ENCODE measurements at regions not wholly inside any gene's neighbourhood (a gene's known extent, or its start where the extent isn't known, plus 50 kb on each side); places are given as distances from the start of the nearest gene placed in this dataset.
"Not testable (repeated sequence)": the region's sequence is repeated elsewhere in the genome, so short reads cannot be mapped to it uniquely, and the experiment has no call there.

DNA sequence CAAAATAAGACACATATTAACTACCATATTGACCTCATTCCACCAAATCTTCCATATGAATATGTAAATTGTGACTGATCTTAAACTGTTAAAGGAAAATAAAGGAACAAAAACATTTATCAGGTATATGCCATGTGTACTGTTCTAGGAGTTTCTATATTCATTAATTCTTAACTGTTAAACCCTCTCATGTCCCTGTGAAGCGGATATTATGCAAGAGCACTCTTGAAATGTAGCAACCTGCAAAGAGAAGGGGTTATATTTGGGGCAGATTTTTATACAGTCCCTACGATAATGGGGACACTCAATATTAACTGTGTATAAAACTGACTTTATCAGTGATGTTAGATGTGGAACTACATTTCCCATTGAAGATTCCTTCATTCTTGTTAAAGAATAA, 184.9 kb upstream of the OR13F1 start:
- ATAC-seq (ENCODE audit: low FRiP score) (no peak), DNase-seq (ENCODE audit: low spot score) (no peak)
- TF ChIP-seq, protein P1, sequence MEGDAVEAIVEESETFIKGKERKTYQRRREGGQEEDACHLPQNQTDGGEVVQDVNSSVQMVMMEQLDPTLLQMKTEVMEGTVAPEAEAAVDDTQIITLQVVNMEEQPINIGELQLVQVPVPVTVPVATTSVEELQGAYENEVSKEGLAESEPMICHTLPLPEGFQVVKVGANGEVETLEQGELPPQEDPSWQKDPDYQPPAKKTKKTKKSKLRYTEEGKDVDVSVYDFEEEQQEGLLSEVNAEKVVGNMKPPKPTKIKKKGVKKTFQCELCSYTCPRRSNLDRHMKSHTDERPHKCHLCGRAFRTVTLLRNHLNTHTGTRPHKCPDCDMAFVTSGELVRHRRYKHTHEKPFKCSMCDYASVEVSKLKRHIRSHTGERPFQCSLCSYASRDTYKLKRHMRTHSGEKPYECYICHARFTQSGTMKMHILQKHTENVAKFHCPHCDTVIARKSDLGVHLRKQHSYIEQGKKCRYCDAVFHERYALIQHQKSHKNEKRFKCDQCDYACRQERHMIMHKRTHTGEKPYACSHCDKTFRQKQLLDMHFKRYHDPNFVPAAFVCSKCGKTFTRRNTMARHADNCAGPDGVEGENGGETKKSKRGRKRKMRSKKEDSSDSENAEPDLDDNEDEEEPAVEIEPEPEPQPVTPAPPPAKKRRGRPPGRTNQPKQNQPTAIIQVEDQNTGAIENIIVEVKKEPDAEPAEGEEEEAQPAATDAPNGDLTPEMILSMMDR (IDR thresholded peaks at IDR 0.05): no peak

DNA sequence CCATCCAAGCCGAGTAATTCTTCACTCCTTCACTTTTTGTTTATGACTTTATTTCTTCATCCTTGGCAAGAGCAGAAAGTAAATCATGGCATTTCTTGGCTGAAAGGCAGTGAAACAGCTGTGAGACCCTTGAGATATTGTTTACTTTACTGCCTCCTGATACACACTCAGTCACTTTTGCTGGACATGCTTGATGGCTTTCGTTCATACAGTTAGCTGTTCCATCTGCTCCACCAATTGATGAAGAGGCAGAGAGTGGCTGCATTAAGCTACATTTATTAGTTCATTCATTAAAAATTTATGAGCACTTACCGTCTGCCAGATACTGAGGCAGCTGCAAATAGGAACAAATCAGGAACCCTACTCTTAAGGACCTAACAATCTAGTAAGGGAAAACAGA, 184.4 kb upstream of the OR13F1 start:
- ATAC-seq (ENCODE audit: low FRiP score) (no peak), DNase-seq (ENCODE audit: low spot score) (no peak)
- TF ChIP-seq, protein P1 (IDR thresholded peaks at IDR 0.05): no peak

DNA sequence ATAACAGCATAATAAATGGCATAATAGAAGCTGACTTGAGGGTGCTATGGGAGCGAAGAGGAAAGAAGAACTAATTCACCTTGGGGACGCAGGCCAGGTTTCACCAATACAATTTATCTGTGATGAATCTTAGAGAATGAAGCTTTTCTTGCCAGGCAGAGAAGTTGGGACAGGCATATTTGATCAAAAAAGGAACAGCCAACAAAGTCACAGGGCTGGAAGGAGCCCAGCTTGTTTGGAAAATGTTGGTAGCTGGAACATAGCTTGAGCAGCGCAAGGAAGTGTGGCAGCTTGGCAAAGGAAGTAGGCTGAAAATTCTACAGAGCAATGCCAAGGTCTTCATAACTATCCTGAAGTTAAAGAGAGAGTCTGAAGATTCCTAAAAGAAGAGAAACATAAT, 181.5 kb upstream of the OR13F1 start:
- no peak for DNase-seq (ENCODE audit: low spot score)
- ATAC-seq (ENCODE audit: low FRiP score): no peak
- TF ChIP-seq, protein P1 (IDR thresholded peaks at IDR 0.05): no peak

DNA sequence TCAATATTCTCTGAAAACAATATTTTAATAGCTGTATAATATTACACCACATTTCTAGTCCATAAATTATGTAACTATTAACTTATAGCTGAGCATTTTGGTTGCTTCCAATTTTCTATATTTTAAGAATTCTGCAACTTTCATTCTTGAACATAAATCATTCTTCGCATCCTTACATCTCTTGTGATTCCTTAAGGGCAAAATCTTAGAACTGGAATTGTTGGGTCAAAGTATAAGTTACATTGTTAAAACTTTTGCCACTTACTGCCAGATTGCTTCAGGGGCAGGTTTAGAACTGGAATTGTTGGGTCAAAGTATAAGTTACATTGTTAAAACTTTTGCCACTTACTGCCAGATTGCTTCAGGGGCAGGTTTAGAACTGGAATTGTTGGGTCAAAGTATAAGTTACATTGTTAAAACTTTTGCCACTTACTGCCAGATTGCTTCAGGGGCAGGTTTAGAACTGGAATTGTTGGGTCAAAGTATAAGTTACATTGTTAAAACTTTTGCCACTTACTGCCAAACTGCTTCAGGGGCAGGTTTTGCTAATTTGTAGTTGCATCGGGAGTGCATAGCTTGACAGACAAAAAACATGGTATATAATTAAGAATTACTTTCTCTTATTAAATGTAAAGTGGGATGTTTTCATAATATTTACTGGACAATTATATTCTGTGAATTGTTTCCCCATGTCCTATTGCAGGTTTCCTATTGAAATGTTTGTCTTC, 179.9 kb upstream of the OR13F1 start:
- ATAC-seq (ENCODE audit: low FRiP score); DNase-seq (ENCODE audit: low spot score): not testable (repeated sequence)

DNA sequence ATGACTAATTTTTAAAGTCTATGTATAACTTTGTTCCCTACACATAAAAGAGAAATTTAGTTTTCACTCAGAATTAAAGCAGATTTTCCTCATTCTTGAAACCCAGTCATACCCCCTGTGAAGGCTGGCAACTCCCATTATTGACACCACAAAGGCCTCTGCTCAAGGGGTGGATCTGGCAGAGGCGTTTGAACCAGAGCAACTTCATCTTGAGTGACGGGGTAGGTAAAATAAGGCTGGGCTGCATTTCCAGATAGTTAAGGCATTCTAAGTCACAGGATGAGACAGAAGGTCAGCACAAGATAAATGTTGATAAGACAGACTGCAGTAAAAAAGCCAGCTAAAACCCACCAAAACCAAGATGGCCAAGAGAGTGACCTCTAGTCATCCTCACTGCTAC, 177.2 kb upstream of the OR13F1 start:
- TF ChIP-seq, protein P1 (IDR thresholded peaks at IDR 0.05): no peak
- no peak for ATAC-seq (ENCODE audit: low FRiP score)
- no peak for DNase-seq (ENCODE audit: low spot score)

DNA sequence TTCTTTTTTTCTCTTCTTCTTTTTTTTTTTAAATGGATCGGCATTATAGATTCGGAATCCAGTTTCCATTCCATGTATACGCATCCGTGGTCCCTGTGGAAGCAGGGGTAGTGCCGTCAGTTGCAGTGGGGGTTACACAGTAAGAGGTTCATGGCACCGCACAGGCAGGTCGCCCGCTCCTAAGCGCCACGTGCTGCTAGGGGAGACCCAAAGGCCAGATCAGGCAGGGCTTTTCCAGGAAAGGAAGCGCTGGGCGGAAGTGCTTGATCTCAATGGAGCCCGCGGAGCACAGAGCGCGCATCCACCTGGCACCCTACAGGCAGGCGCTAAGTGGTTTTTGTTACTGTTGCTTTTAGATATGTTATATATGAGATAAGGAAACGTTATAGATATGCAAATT, 174.8 kb upstream of the OR13F1 start:
- TF ChIP-seq, protein P1 (IDR thresholded peaks at IDR 0.05): no peak
- no peak for DNase-seq (ENCODE audit: low spot score)
- ATAC-seq (ENCODE audit: low FRiP score): no peak

DNA sequence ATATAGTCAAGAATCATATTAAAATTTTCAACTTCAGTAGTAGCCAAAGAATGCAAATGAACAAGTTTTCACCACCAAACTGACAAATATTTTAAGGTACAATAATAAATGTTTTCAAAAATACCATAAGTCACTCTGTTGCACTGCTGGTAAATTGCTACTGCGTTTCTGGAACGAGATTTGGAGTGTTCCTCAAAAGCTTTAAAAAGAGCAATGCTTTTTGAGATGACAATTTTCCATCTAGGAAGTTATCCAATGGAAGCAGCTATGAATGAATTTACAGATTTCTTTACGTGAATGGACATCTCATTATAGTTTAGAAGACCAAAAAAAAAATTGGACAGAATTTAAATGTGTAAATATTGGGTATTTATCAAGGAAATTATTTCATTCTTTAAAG, 173.2 kb upstream of the OR13F1 start:
- TF ChIP-seq, protein P1 (IDR thresholded peaks at IDR 0.05): no peak
- ATAC-seq (ENCODE audit: low FRiP score) (no peak), DNase-seq (ENCODE audit: low spot score) (no peak)

Measured in omental fat pad (tissue), 3 donors.